IMR-90 (cell line): ENCODE measurements at regions not wholly inside any gene's neighbourhood (a gene's known extent, or its start where the extent isn't known, plus 50 kb on each side); places are given as distances from the start of the nearest gene placed in this dataset.

Experiments used
- ATAC-seq: fragments of 200-7000 bp; cut with Tn5 transposase; 2 replicates; pipeline ENCODE4 v1.9.1; 2020; ENCODE audit warnings: low read depth, mild to moderate bottlenecking, moderate library complexity
- BruUV-seq: library from RNA; stranded (reverse); fragments of 400-500 nt; replicated peaks from 2 replicates; lab custom pipeline; 2021; lab: Mats Ljungman, UMichigan
- CTCF ChIA-PET: fragments of 300-600 bp; formaldehyde crosslinking; extraction: SDS; loops from one replicate; lab custom pipeline; 2021; ENCODE audit warnings: antibody characterized with exemption; lab: Yijun Ruan, JAX
- POLR2A ChIA-PET: fragments of 300-600 bp; sonication (Branson Sonifier 250); formaldehyde crosslinking; loops from one replicate; lab custom pipeline; 2022; ENCODE audit warnings: antibody characterized with exemption; ENCODE audit not compliant: unreplicated experiment; lab: Charles Lee
- DNase-seq: peaks from one replicate; pipeline ENCODE4 v3.0.0; 2013
- H2AFZ ChIP-seq: replicated peaks from 2 replicates; pipeline ENCODE3; 2013; ENCODE audit warnings: low read length, mild to moderate bottlenecking; ENCODE audit not compliant: poor library complexity
- H2AK5ac ChIP-seq: 2 replicates; pipeline ENCODE4 v1.6.1; 2013; ENCODE audit warnings: low read depth, low read length, inconsistent platforms
- H2AK9ac ChIP-seq: replicated peaks from 2 replicates; pipeline ENCODE3; 2013; ENCODE audit warnings: mild to moderate bottlenecking, low read depth, low read length, moderate library complexity; ENCODE audit not compliant: poor library complexity
- H2BK120ac ChIP-seq: 2 replicates; pipeline ENCODE4 v1.6.1; 2013; ENCODE audit warnings: low read depth, low read length, inconsistent platforms
- H2BK15ac ChIP-seq: 3 replicates; pipeline ENCODE4 v1.6.1; 2013; ENCODE audit warnings: low read depth, low read length, inconsistent platforms
- H2BK20ac ChIP-seq: 2 replicates; pipeline ENCODE4 v1.6.1; 2013; ENCODE audit warnings: low read depth, mild to moderate bottlenecking, inconsistent platforms, low read length, moderate library complexity
- H2BK5ac ChIP-seq: 2 replicates; pipeline ENCODE4 v1.6.1; 2013; ENCODE audit warnings: mild to moderate bottlenecking, low read depth, low read length, inconsistent platforms; ENCODE audit not compliant: poor library complexity, severe bottlenecking
- H3K14ac ChIP-seq: replicated peaks from 2 replicates; pipeline ENCODE4 v1.6.1; 2013; ENCODE audit warnings: low read depth, low read length, inconsistent platforms
- H3K18ac ChIP-seq: 2 replicates; pipeline ENCODE4 v1.6.1; 2013; ENCODE audit warnings: low read depth, low read length, control low read depth
- H3K23ac ChIP-seq: 2 replicates; pipeline ENCODE4 v1.6.1; 2013; ENCODE audit warnings: low read depth, low read length, inconsistent platforms
- H3K27ac ChIP-seq: 2 replicates; pipeline ENCODE4 v1.5.1; 2013; ENCODE audit warnings: mild to moderate bottlenecking, control low read depth, low read length; ENCODE audit not compliant: insufficient read depth
- H3K27me3 ChIP-seq: 2 replicates; pipeline ENCODE4 v1.6.1; 2013; ENCODE audit warnings: low read length; ENCODE audit not compliant: control insufficient read depth, insufficient read depth
- H3K36me3 ChIP-seq: 2 replicates; pipeline ENCODE4 v1.6.1; 2013; ENCODE audit warnings: low read length, mixed read lengths; ENCODE audit not compliant: control insufficient read depth, insufficient read depth
- H3K4ac ChIP-seq: 2 replicates; pipeline ENCODE4 v1.6.1; 2013; ENCODE audit warnings: low read depth, low read length, inconsistent platforms
- H3K4me1 ChIP-seq: 2 replicates; pipeline ENCODE4 v1.6.1; 2013; ENCODE audit warnings: low read length, mixed read lengths; ENCODE audit not compliant: control insufficient read depth, insufficient read depth
- H3K4me2 ChIP-seq: 2 replicates; pipeline ENCODE4 v1.6.1; 2013; ENCODE audit warnings: low read depth, mild to moderate bottlenecking, control low read depth, low read length, moderate library complexity
- H3K4me3 ChIP-seq: 2 replicates; pipeline ENCODE4 v1.5.1; 2013; ENCODE audit warnings: low read depth, mild to moderate bottlenecking, control low read depth, low read length, moderate library complexity; ENCODE audit not compliant: insufficient read depth
- H3K56ac ChIP-seq: 2 replicates; pipeline ENCODE4 v1.6.1; 2013; ENCODE audit warnings: low read length, inconsistent platforms; ENCODE audit not compliant: insufficient read depth; ENCODE audit errors: extremely low read depth
- H3K79me1 ChIP-seq, 2 experiments: 2 replicates each; pipeline ENCODE4 v1.6.1; 2013; ENCODE audit warnings: low read length in 2 of 2, inconsistent platforms in 1 of 2, low read depth in 1 of 2
- H3K9ac ChIP-seq: 2 replicates; pipeline ENCODE4 v1.6.1; 2013; ENCODE audit warnings: low read depth, low read length, control low read depth
- H3K9me1 ChIP-seq: 2 replicates; pipeline ENCODE4 v1.6.1; 2013; ENCODE audit warnings: low read length, inconsistent platforms; ENCODE audit not compliant: insufficient read depth
- H3K9me3 ChIP-seq: 2 replicates; pipeline ENCODE4 v1.6.1; 2013; ENCODE audit warnings: low read length; ENCODE audit not compliant: control insufficient read depth, insufficient read depth
- H4K20me1 ChIP-seq: 2 replicates; pipeline ENCODE4 v1.6.1; 2013; ENCODE audit warnings: low read length, inconsistent platforms; ENCODE audit not compliant: insufficient read depth
- H4K5ac ChIP-seq: 2 replicates; pipeline ENCODE4 v1.6.1; 2013; ENCODE audit warnings: mild to moderate bottlenecking, low read depth, low read length, control low read depth
- H4K8ac ChIP-seq, 2 experiments: 2 replicates each; pipeline ENCODE4 v1.6.1; 2013; ENCODE audit warnings: low read depth in 2 of 2, low read length in 2 of 2, control low read depth in 1 of 2, inconsistent platforms in 1 of 2
- H4K91ac ChIP-seq: 2 replicates; pipeline ENCODE4 v1.6.1; 2013; ENCODE audit warnings: low read depth, low read length, inconsistent platforms; ENCODE audit not compliant: insufficient read depth
- CEBPB ChIP-seq: IDR thresholded peaks from 2 replicates; pipeline ENCODE4 v1.6.1; 2012; ENCODE audit warnings: low read depth, low read length, improper control_type of control experiment
- dilution Hi-C: fragments of 300-500 bp; cut with HindIII; formaldehyde crosslinking; loops from one replicate; pipeline ENCODE4 v1.14.3; 2018; ENCODE audit warnings: low sequenced_read_pairs; ENCODE audit not compliant: unreplicated experiment
- in situ Hi-C: fragments of 300-500 bp; cut with MboI; formaldehyde crosslinking; loops from 3 replicates; pipeline ENCODE4 v1.14.3; 2019; ENCODE audit warnings: low sequenced_read_pairs, inconsistent platforms, mixed read lengths
- intact Hi-C: fragments of 100-400 bp; cut with micrococcal nuclease; formaldehyde crosslinking; loops from 2 replicates; pipeline ENCODE4 v1.10.0; 2022

GRCh38 chr14:84998216-84998615 is 531.7 kb upstream of the FLRT2 start:
- Histone ChIP-seq H3K27ac (no peak overlapping the region), H4K5ac (no peak overlapping the region), H4K20me1 (no peaks in the 10 kb centered on the region), H2AK9ac (no peak overlapping the region), H3K56ac (no peak overlapping the region), H3K4me1 (no peaks in the 10 kb centered on the region), H2AFZ (no peak overlapping the region), H4K91ac (no peak overlapping the region), H2BK20ac (no peak overlapping the region), H3K18ac (no peak overlapping the region), H4K8ac (no peak overlapping the region), H2AK5ac (no peak overlapping the region), H3K79me1 (no peaks in the 10 kb centered on the region), H3K14ac (no peak overlapping the region), H3K36me3 (no peaks in the 10 kb centered on the region), H3K4me3 (no peak overlapping the region), H2BK15ac (no peak overlapping the region), H2BK5ac (no peak overlapping the region), H2BK120ac (no peak overlapping the region), H3K9ac (no peak overlapping the region), H3K27me3 (no peaks in the 10 kb centered on the region), H3K23ac (no peak overlapping the region), H3K4ac (no peak overlapping the region), H3K9me3 (no peaks in the 10 kb centered on the region; the same call in 1 of the 2 replicates), H3K9me1 (no peaks in the 10 kb centered on the region), H3K4me2 (no peak overlapping the region)
- ATAC-seq = no peak
- dilution Hi-C loops (no loop called here), intact Hi-C loops (no loop called here), in situ Hi-C loops (no loop called here)
- TF ChIP-seq CEBPB = no peak
- no TSS peak for BruUV-seq
- ChIA-PET POLR2A (no interaction called here), CTCF (no interaction called here)
- DNase-seq = no peak
